ENCODE measurements at regions not wholly inside any gene's neighbourhood (a gene's known extent, or its start where the extent isn't known, plus 50 kb on each side); places are given as distances from the start of the nearest gene placed in this dataset.

GRCh38 chr3:67297715-67298475, 299.8 kb downstream of the KBTBD8 start:
- H3K9me3 ChIP-seq (replicated peaks; ENCODE audit: insufficient read depth, low read length): no peaks in the 10 kb centered on the region

GRCh38 chr3:67301556-67301955, 303.4 kb downstream of the KBTBD8 start:
- Histone ChIP-seq H3K9me3 (replicated peaks; ENCODE audit: insufficient read depth, low read length) (no peaks in the 10 kb centered on the region), H3K27me3 (replicated peaks; ENCODE audit: insufficient read depth, low read length) (no peaks in the 10 kb centered on the region), H2AFZ (ENCODE audit: low read length) (no peak overlapping the region), H3K4me3 (ENCODE audit: low read length) (no peak overlapping the region), H3K4me1 (ENCODE audit: low read length) (no peaks in the 10 kb centered on the region), H3K79me2 (ENCODE audit: low read length) (no peaks in the 10 kb centered on the region), H3K9me2 (replicated peaks; ENCODE audit: insufficient read depth, low read length) (no peaks in the 10 kb centered on the region), H4K20me1 (ENCODE audit: insufficient read depth, low read length) (no peaks in the 10 kb centered on the region), H3F3A (ENCODE audit: insufficient read depth, low read length) (no peaks in the 10 kb centered on the region), H3K4me2 (ENCODE audit: low read depth, low read length) (no peak overlapping the region), H3K9ac (ENCODE audit: low read length) (no peak overlapping the region), H3K36me3 (replicated peaks; ENCODE audit: insufficient read depth, low read length) (no peaks in the 10 kb centered on the region), H3K27ac (ENCODE audit: low read length) (no peak overlapping the region)
- DNase-seq: no peak
- TF ChIP-seq CTCF (IDR thresholded peaks at IDR 0.05; ENCODE audit: low read length): no peak
- TF ChIP-seq EZH2phosphoT487 (IDR thresholded peaks at IDR 0.05; ENCODE audit: low read length): no peak
- TF ChIP-seq EZH2 (optimal IDR thresholded peaks at IDR 0.05; ENCODE audit: low read depth, low read length): no peak

More at GRCh38 chr3:67297715-67298475, 299.8 kb downstream of the KBTBD8 start:
- Histone ChIP-seq H3K4me2 (ENCODE audit: low read depth, low read length) (no peak overlapping the region), H3K36me3 (replicated peaks; ENCODE audit: insufficient read depth, low read length) (no peaks in the 10 kb centered on the region), H3K4me1 (ENCODE audit: low read length) (no peaks in the 10 kb centered on the region), H3F3A (ENCODE audit: insufficient read depth, low read length) (no peaks in the 10 kb centered on the region), H3K9ac (ENCODE audit: low read length) (no peak overlapping the region), H3K27ac (ENCODE audit: low read length) (no peak overlapping the region), H2AFZ (ENCODE audit: low read length) (no peak overlapping the region), H3K27me3 (replicated peaks; ENCODE audit: insufficient read depth, low read length) (no peaks in the 10 kb centered on the region), H3K9me2 (replicated peaks; ENCODE audit: insufficient read depth, low read length) (no peaks in the 10 kb centered on the region), H4K20me1 (ENCODE audit: insufficient read depth, low read length) (no peaks in the 10 kb centered on the region), H3K4me3 (ENCODE audit: low read length) (no peak overlapping the region), H3K79me2 (ENCODE audit: low read length) (no peaks in the 10 kb centered on the region)
- DNase-seq: no peak
- TF ChIP-seq CTCF (IDR thresholded peaks at IDR 0.05; ENCODE audit: low read length) (no peak), EZH2 (optimal IDR thresholded peaks at IDR 0.05; ENCODE audit: low read depth, low read length) (no peak), EZH2phosphoT487 (IDR thresholded peaks at IDR 0.05; ENCODE audit: low read length) (no peak)

- Histone ChIP-seq H3K27me3 (replicated peaks; ENCODE audit: insufficient read depth, low read length) (no peaks in the 10 kb centered on the region), H2AFZ (ENCODE audit: low read length) (no peak overlapping the region), H3K79me2 (ENCODE audit: low read length) (no peaks in the 10 kb centered on the region), H3K27ac (ENCODE audit: low read length) (no peak overlapping the region), H3K9ac (ENCODE audit: low read length) (no peak overlapping the region), H3K36me3 (replicated peaks; ENCODE audit: insufficient read depth, low read length) (no peaks in the 10 kb centered on the region), H3K9me2 (replicated peaks; ENCODE audit: insufficient read depth, low read length) (no peaks in the 10 kb centered on the region), H4K20me1 (ENCODE audit: insufficient read depth, low read length) (no peaks in the 10 kb centered on the region), H3K4me2 (ENCODE audit: low read depth, low read length) (no peak overlapping the region), H3K4me1 (ENCODE audit: low read length) (no peaks in the 10 kb centered on the region), H3K4me3 (ENCODE audit: low read length) (no peak overlapping the region), H3F3A (ENCODE audit: insufficient read depth, low read length) (no peaks in the 10 kb centered on the region), H3K9me3 (replicated peaks; ENCODE audit: insufficient read depth, low read length) (no peaks in the 10 kb centered on the region)
- no peak for DNase-seq
- TF ChIP-seq EZH2 (optimal IDR thresholded peaks at IDR 0.05; ENCODE audit: low read depth, low read length) (no peak), CTCF (IDR thresholded peaks at IDR 0.05; ENCODE audit: low read length) (no peak), EZH2phosphoT487 (IDR thresholded peaks at IDR 0.05; ENCODE audit: low read length) (no peak)
Measured at GRCh38 chr3:67302489-67302888, 304.4 kb downstream of the KBTBD8 start.

Measured in MM.1S (cell line).